ENCODE measurements at regions not wholly inside any gene's neighbourhood (a gene's known extent, or its start where the extent isn't known, plus 50 kb on each side); places are given as distances from the start of the nearest gene placed in this dataset.

DNA sequence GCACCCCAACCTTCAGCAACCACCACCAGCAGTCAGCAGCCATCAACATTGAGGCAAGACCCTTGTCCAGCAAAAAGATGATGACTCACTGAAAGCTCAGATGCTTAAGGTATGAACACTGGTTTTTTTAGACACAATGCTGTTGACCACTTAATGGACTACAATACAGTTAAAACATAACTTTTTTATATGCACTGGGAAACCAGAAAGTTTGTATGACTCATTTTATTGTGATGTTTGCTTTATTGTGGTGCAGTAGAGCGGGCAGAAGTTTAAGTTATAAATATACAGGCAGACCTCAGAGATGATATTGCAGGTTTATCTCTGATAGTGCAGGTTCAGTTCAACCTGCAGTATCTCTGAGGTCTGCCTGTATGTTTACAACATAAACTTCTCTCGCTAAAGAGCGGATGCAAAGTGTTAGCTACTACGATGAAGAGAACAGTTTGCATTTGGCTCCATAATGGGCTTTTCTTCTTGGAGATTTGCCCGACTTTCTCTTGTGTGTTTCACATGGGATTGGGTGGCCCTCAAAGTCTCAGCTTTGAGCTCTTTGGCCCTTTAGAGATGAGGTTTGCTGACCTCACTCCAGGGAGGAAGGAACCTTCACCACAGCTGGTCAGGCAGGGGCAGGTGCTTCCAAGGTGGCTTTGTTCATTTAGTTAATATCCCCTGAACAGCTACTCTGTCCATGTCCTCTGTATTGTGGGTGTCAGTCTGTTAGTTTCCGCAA, 84.4 kb upstream of the SHH start:
- in situ Hi-C loops (cut with HindIII; ENCODE audit: low sequenced_read_pairs) = no loop called here

DNA sequence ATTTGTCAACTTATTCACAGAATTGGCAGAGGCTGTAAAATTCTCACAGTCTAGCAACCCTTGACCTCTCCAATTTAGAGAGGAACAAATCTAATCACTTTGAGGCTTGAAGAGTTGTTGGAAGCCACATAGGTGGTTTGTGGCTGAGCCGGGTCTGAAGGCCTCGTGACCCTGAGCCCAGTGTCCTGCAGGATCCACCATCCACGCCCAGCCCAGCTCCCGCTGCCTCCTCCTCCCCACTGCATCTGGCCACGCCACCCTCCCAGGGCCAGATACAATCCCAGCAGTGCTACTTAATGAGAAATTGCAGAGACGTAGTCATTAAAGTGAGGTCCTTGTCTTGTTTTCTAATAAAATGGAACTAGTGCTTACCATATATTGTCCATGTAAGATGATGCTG, 81.4 kb upstream of the SHH start:
- in situ Hi-C loops (cut with HindIII; ENCODE audit: low sequenced_read_pairs) = no loop called here
- no peak for DNase-seq (ENCODE audit: low spot score)

More for the DNA sequence above, 84.4 kb upstream of the SHH start:
- DNase-seq (ENCODE audit: low spot score) = no peak

DNA sequence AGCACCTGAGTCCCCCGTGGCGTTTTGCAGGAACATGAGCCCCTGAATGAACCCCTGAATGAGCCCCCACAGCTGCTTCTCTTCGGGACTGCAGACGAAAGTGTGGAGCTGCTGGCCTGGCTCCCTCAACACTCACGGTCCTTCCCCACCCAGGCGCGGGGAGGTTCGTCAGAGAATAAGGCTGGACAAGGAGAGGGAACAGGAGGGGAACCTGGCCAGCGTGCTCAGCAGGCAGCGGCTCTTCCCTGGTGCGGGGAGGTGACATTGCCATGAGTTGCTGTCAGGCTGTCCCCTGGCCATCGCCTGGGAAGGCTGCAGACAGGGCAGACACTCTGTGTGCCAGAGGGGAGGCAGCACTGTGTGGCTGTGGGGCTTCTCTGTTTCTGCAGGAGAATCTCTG, 80.9 kb upstream of the SHH start:
- DNase-seq (ENCODE audit: low spot score) = no peak
- in situ Hi-C loops (cut with HindIII; ENCODE audit: low sequenced_read_pairs) = no loop called here

DNA sequence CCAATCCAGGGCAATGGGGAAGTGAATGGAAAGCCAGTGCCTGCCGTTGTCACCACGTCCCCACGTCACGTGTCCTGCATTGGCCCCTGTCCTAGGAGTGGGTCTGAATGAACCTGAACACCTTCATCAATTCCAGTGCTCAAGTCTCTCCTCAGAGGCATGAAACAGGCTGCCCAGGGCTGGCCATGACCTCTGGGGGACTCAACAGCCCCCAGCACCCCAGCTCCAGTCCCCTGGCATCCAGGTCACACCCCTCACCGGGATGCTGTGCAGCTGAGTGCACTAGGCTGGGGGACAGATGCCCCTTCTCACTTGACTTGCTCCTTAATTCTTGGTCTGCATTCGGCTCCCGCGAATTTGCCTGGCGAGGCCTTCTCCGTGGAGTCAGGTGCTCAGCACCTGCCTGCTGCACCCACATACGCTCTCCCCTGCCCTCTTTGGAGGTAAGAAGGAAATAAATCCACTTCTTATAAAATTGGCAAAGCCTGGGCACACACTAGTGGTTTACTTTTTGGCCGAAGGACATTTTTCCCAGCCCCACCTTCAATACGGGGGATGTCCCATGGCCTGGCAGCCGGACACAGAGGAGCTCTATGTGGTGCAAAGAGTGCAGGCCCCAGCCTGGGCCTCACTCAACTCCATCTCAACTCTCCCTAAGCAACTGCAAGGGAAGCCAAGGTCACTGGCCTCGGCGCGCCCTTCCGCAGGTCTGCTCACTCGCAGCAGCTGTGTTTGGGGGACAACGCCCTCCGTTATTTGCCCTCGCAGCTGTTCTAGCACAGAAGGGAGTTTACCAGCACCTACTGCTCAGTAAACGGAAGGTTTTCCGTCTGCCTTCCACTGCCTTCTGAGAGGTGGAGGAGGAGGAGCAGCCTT, 77.6 kb upstream of the SHH start:
- no peak for DNase-seq (ENCODE audit: low spot score)
- in situ Hi-C loops (cut with HindIII; ENCODE audit: low sequenced_read_pairs) = no loop called here

DNA sequence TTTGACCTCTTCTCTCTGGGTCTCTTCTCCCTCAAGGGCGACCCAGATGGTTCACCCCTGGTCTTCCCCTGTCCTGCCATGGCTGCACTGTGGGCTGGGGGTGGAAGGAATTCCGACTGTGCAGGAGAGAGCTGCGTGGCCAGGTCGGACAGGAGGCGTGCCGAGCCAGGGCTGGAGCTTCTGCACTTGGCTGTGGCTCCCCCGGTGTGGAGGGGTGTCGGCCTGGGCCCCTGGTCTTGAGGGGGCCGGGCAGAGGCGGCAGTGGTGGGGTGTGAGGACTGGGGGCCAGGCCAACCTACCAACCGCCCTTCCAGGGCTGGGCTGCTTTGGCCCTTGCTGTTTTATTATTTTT, 74.9 kb upstream of the SHH start:
- in situ Hi-C loops (cut with HindIII; ENCODE audit: low sequenced_read_pairs) = no loop called here
- no peak for DNase-seq (ENCODE audit: low spot score)

DNA sequence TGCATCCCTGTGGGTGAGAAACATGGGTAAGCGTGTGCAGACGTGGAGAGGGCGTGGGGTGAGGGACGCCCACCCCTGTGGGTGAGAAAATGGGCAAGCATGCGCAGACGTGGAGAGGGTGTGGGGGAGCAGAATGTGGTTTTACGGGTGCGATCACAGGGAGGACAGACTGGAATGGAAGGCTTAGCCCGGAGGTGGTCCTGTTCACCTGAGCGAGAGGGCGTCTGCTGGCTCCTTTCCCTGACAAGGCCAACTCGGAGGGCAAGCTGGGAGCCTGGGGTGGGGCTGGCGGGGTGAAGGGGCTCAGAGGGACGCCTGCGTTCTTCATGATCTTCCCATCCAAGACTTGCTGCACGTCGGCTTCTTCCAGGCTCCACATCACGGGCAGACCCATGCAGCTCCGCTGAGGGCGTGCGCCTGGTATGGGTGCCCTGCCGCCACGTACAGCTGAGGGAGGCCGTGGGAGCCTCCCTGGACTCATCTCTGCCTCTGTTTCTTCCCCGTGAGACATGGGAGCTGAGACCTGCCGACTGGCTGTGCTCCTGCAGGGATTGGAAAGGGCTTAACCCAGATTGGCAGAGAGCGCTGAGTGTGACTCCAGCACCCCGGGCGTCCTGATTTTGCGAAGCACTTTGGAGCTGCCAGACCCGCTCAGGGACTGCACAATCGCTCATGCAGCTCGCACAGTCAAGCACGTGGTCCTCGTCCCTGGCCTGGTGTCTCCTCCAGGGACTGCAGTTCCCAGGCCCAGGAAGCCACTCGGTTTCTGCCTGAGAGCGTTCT, 74.3 kb upstream of the SHH start:
- DNase-seq (ENCODE audit: low spot score) = no peak
- in situ Hi-C loops (cut with HindIII; ENCODE audit: low sequenced_read_pairs) = no loop called here

DNA sequence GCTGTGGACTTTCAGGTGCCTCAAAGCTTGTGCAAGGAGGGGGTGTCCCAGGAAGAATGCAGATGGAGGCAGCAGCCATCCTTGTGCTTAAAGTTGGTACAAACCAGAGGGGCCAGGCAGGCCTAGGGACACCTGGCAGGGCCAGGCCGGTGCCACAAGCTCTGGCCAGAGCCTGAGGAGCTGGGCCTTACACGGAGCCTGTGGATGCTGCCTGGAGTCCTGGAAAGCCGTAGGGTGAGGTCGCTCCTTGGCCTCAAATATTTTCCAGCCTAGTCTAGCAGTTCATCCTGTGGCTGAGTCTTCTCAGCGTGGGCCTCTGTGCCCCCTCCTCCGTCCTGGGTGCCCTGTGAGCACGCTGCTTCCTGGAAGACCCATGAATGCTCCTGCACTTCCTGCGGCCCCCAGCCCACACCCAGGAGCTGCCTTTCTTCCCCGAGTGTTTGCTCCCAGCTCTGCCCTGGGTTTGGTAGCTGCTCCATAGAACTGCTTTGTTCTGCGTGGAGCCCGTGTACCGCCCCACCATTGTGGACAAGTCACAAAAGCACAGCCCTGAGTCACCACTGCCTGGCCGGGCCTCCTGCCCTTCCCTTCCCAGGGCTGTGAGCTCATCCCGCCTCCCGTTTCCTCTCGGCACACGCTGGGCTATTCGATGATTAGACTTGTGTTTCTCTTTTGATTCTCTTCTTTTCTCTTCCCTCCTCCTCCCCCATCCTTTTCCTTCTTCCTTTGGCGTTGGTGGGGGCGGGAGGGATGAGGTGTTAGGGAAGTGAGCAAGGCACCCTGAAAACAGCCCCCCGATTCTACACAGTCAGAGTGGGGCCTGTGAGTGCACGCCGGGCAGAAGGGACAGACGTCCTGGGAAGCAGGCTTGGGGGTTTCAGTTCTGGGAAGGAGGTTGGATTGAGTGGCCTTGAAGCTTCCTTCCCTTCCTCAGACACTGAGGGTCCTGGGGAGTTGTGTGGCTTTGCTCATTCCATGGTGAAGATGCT, 73.2 kb upstream of the SHH start:
- no peak for DNase-seq (ENCODE audit: low spot score)
- in situ Hi-C loops (cut with HindIII; ENCODE audit: low sequenced_read_pairs) = no loop called here

DNA sequence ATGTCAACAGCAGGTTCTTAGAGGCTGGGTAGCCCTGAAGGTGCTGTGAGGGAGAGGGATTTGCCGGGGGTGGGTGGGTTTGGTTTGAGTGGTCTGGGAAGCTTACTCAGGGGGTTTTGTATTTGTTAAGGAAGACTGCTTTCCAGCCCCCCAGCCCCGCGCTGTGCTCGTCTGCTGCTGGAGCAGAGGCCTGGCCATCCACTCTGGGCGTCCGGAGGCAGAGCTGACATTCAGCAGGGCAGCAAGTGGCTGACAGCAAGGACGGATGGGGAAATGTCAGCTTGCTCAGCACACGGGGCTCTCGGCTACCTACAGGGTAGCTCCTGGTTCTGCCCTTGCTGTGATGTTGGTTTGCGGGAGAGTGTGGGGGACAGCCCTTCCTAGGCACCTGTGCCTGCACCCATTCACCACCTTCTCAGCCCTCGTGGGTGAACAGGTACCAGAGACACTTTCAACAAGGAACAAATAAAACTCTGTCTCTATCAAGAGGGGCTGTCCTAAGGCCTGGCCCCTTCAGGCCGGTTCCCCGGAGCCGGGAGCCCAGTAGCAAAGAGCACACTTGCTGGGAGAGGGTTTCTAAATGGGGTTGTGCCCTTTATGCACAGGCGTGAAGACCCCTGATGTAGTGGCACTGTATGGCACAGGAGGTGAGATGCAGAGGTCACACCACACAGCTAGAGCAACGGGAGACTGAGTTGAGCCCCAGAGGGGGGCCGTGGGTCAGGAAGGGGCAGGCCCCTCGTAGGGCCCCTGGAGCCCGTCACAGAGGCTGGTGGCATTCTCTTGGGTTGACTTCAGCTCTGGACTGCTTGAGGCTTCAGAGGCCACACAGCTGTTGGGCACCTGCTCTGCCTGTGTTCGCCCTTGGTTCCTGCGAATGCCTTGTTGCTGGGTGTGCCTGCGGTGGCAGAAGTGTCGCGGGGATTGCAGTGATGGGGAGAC, 72.2 kb upstream of the SHH start:
- DNase-seq (ENCODE audit: low spot score) = no peak
- in situ Hi-C loops (cut with HindIII; ENCODE audit: low sequenced_read_pairs) = no loop called here

DNA sequence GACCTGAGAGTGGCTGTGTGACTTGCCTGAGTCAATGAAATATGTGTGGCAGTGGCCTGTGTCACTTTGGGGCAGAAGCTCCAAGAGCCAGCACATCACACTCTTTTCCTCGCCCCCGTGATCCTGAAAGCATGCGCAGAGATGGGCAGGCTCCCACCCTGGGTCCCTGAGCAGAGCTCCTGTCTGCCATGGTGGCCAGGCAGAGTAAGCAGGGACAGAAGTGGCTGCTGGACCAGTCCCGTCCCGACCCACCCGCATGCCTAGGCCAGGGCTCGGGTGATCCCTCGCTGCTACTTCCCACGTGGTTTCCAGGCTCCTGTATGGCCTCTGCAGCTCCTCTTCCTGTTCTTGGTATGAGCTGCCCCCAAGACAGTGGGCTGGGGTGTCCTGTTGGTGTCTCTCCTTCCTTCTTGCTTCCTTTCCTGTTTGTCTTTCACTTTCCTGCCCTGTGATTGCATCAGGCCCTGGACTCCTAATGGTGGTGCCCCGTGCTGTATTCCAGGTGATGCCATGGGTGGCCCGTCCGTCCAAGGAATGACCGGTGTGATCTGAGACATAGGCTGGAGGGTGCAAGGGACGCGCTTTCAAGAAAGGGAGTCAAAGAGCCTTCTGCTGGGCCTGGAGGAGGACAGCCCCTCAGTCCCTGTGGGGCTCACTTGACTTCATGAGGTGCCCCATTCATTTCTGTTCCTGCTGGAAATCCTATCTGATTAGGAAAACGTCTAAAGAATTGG, 71.4 kb upstream of the SHH start:
- DNase-seq (ENCODE audit: low spot score) = no peak
- in situ Hi-C loops (cut with HindIII; ENCODE audit: low sequenced_read_pairs) = no loop called here

DNA sequence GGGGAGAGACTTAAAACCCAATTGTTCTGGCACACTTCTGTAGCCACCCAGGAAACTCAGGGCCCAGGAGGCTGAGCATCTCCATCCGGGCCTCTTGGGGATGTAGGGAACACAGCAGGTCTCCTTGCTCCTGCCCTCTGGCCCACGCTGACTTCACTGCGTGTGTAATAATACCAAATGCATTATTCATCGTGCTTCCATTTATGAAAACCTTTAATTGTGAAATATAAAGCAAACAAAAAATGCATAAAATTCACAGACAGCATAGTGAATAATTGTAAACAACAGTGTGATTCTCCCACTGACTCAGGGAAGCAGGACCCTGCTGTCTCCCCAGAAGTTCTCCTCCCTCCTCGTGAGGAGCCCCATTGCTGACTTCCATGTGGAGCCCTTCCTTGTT, 70.3 kb upstream of the SHH start:
- in situ Hi-C loops (cut with HindIII; ENCODE audit: low sequenced_read_pairs) = no loop called here
- DNase-seq (ENCODE audit: low spot score) = no peak

DNA sequence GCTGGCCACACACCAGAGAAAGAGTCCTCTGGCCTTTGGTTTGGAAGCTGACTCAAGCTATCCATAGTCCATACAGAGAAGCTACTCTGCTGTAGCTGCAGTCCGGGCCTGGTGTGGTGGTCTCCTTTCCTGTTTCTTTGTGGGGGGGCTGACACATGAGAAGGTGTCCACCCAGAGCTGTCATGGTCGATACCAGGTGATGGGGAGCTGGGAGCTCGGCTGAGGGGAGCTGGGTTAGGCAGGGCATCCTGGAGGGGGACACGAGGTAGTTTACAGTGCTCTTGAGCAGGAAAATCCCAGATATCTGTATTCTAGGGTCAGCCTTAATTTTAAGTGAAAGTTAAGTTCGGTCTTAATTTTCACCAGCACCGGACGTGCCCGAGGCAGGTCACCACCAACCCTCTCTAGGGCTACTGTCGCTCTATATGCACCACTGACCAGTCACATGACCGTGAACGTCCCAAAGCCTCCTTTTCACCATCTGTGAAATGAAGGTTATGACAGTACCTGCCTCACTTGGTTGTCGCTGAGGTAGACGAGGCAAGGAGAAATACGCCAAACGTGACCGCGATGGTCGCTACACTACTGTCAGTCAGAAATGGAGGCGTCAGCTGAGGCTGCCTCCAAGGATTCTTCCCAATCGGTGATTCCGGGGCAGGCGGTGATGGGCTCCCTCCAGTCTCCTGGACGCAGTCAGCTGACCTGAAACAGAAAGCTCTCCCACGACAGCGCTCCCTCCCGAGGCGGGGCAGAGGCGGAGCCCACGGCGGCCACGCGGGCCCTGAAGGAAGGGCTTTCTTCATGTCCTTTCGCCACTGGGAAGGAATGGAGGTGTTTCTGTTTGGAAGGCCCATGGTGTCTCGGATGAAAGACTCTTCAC, 69.4 kb upstream of the SHH start:
- in situ Hi-C loops (cut with HindIII; ENCODE audit: low sequenced_read_pairs) = no loop called here
- DNase-seq (ENCODE audit: low spot score) = no peak

DNA sequence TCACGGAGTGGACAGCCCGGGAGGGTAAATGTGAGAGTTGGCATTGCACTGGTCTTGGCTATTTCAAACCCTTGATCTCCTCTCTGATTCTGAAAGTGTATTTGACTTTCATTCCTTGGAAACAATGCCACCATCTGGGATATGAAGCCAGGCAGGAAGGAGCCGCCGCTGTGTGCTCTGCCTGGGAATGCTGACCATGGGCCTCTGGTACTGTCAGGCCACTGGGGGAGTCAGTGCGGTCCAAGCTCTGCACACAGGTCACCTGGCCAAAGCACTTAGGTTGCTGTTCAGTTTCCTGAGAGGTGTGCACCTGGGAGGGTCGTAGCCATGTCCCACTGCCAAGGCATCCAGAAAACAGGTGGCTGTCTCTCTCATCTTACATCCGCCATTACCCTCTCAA, 68.5 kb upstream of the SHH start:
- in situ Hi-C loops (cut with HindIII; ENCODE audit: low sequenced_read_pairs) = no loop called here
- DNase-seq (ENCODE audit: low spot score) = no peak

DNA sequence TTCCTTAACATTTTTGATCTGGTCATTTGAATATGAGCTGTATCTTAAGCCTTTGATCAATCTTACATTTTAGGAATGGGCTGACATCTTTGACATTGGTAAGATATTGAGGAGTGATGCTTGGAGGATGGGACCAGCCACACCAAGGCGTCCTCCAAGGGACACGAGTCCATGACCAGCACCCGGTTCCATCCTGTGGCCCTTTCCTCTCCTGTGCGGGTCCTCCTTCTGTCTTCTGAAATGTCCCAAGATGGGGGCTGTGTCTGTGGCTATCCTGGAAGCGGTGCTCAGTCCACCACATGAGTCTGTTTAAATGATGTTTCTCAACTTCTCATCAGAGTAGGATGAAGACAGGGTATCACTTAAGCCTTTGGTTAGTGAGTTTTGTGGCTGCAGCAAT, 67.3 kb upstream of the SHH start:
- no peak for DNase-seq (ENCODE audit: low spot score)
- in situ Hi-C loops (cut with HindIII; ENCODE audit: low sequenced_read_pairs) = no loop called here

DNA sequence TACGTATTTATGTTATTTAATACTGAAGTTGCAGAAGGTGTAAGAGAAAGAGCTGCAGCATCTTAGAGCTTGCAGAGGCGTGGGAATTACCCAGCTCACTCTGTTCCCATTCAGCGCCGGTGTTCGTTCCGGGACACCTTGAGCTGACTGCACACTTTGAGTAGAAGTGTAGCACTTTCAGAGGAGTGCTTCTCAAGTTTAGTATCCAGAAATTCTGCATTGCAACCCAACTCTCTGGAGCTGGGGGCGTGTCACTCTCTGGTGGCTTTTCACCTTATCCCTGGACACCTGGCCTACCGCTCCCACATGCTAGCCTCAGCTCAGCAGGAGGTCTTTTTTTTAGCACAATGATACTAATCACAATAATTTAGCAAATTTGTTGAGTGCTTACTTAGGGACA, 66.4 kb upstream of the SHH start:
- in situ Hi-C loops (cut with HindIII; ENCODE audit: low sequenced_read_pairs) = no loop called here
- no peak for DNase-seq (ENCODE audit: low spot score)

DNA sequence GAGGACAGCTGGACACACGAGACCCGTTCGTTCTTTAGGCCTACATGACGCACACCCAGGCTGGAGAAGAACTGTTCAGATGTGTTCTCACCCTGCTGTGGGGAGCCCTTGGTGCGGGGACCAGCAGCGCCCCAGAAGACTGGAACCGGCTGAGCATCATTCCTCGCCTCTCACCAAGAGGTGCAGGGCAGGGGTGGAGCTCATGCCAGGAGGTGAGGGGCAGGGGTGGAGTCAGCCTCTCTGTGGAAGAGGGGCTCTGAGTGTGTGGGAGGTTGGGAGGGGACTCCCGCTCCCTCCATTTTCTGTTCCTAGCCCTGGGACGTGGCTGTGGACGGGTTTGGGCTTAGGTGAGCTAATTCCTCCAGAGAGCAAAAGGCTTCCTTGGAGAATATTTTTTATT, 66.0 kb upstream of the SHH start:
- no peak for DNase-seq (ENCODE audit: low spot score)
- in situ Hi-C loops (cut with HindIII; ENCODE audit: low sequenced_read_pairs) = no loop called here

DNA sequence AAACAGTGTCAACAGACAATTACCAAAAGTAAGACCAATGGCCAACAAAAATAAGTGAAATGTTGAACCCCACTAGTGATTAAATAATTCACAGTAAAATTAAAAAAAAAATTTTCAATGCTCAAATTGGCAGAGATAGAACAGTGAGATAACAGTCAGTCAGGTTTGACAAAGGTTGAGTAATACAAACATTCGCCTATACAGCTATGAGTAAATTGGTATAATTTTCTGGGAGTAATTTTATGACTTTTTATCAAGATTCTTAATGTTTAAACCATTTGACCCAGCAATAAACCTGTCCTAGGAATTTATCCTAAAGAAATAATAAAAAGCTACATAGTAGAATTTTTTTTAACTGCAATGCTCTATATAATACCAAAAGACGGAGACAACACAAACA, 64.9 kb upstream of the SHH start:
- DNase-seq (ENCODE audit: low spot score) = no peak
- in situ Hi-C loops (cut with HindIII; ENCODE audit: low sequenced_read_pairs) = no loop called here
